ENCODE measurements at regions not wholly inside any gene's neighbourhood (a gene's known extent, or its start where the extent isn't known, plus 50 kb on each side); places are given as distances from the start of the nearest gene placed in this dataset.

GRCh38 chr6:17021539-17021889 lies 80.3 kb upstream of the STMND1 start:
- Histone ChIP-seq H2BK15ac (ENCODE audit: low read depth, low read length) (no peak overlapping the region), H3K4me2 (ENCODE audit: low read depth, low read length) (0 out of 2 replicates have a peak overlapping the region, but pooled peaks have one; percentile 12), H3K56ac (ENCODE audit: extremely low read depth, insufficient read depth, low read length) (no peak overlapping the region), H3K36me3 (ENCODE audit: control insufficient read depth, insufficient read depth, low read length) (no peaks in the 10 kb centered on the region), H2BK20ac (ENCODE audit: low read depth, low read length) (no peak overlapping the region), H4K20me1 (ENCODE audit: insufficient read depth, low read length) (no peaks in the 10 kb centered on the region), H2AK5ac (ENCODE audit: low read depth, low read length) (no peak overlapping the region), H4K91ac (ENCODE audit: insufficient read depth, low read depth, low read length) (no peak overlapping the region), H2AK9ac (replicated peaks; ENCODE audit: low read depth, low read length, poor library complexity) (no peak overlapping the region), H2BK5ac (ENCODE audit: low read depth, low read length, poor library complexity, severe bottlenecking) (peak overlapping the region; percentile 49), H3K14ac (replicated peaks; ENCODE audit: low read depth, low read length) (0 out of 2 replicates have a peak overlapping the region, but pooled peaks have one; percentile 13), H3K9ac (ENCODE audit: low read depth, low read length) (no peak overlapping the region), H3K4me3 (ENCODE audit: insufficient read depth, low read depth, low read length) (no peak overlapping the region), H4K5ac (ENCODE audit: low read depth, low read length) (no peak overlapping the region), H4K8ac (ENCODE audit: low read depth in 2 of 2, low read length in 2 of 2) (no peak overlapping the region), H3K27ac (ENCODE audit: insufficient read depth, low read length) (no peak overlapping the region), H3K18ac (ENCODE audit: low read depth, low read length) (no peak overlapping the region), H2BK120ac (ENCODE audit: low read depth, low read length) (peak overlapping the region; percentile 53; the same call in 1 of the 2 replicates), H3K9me3 (ENCODE audit: control insufficient read depth, insufficient read depth, low read length) (no peaks in the 10 kb centered on the region; the same call in 1 of the 2 replicates), H3K79me1 (ENCODE audit: low read depth in 1 of 2, low read length in 2 of 2) (no peaks in the 10 kb centered on the region), H3K27me3 (ENCODE audit: control insufficient read depth, insufficient read depth, low read length) (no peaks in the 10 kb centered on the region), H3K9me1 (ENCODE audit: insufficient read depth, low read length) (0 out of 2 replicates have a peak, but pooled peaks cover 2% of the 10 kb centered on the region), H3K4me1 (ENCODE audit: control insufficient read depth, insufficient read depth, low read length) (peaks cover 4% of the 10 kb centered on the region), H2AFZ (replicated peaks; ENCODE audit: low read length, poor library complexity) (no peak overlapping the region), H3K23ac (ENCODE audit: low read depth, low read length) (no peak overlapping the region), H3K4ac (ENCODE audit: low read depth, low read length) (no peak overlapping the region)
- DNase-seq (peak; percentile 93), ATAC-seq (ENCODE audit: low read depth) (peak; percentile 96)
- dilution Hi-C loops (cut with HindIII; ENCODE audit: low sequenced_read_pairs, unreplicated experiment) (no loop called here), intact Hi-C loops (cut with micrococcal nuclease) (no loop called here), in situ Hi-C loops (cut with MboI; ENCODE audit: low sequenced_read_pairs) (no loop called here)
- ChIA-PET POLR2A (ENCODE audit: unreplicated experiment) (no interaction called here), CTCF (no interaction called here)
- WGBS, 2 experiments (ENCODE audit: extremely low coverage in 2 of 2, insufficient read length in 1 of 2), result no CpG with 5 or more reads among the region's 5 CpGs
- BruUV-seq (replicated peaks), result no TSS peak
- peak; percentile 79 for TF ChIP-seq MXI1 (IDR thresholded peaks at IDR 0.05; ENCODE audit: borderline replicate concordance, low read depth, low read length)
- no peak for TF ChIP-seq MAZ (IDR thresholded peaks at IDR 0.05; ENCODE audit: borderline replicate concordance, low read depth, low read length)
- no peak for TF ChIP-seq USF2 (IDR thresholded peaks at IDR 0.05; ENCODE audit: low read depth, low read length)
- TF ChIP-seq POLR2A (IDR thresholded peaks at IDR 0.05; ENCODE audit: low read depth, low read length), result no peak
- TF ChIP-seq BHLHE40 (IDR thresholded peaks at IDR 0.05; ENCODE audit: low read depth, low read length), result no peak
- peak; percentile 37; the same call in 1 of the 2 replicates for TF ChIP-seq CEBPB (IDR thresholded peaks at IDR 0.05; ENCODE audit: low read depth, low read length)
- TF ChIP-seq NFE2L2 (IDR thresholded peaks at IDR 0.05; ENCODE audit: low read depth, low read length), result no peak
